Ascending aorta (tissue), 2 donors: ENCODE measurements at regions not wholly inside any gene's neighbourhood (a gene's known extent, or its start where the extent isn't known, plus 50 kb on each side); places are given as distances from the start of the nearest gene placed in this dataset.

ENCODE experiments used
- DNase-seq, 2 donors: peaks; one replicate each; pipeline ENCODE4 v3.0.0-alpha.2; 2019; ENCODE audit warnings: low spot score in 2 of 2
- H3K27ac ChIP-seq, 2 donors: fragments of 200-600 bp; sonication (generic); one replicate each; pipeline ENCODE4 v1.5.1; 2016 to 2017; ENCODE audit warnings: mild to moderate bottlenecking in 1 of 2
- H3K27me3 ChIP-seq: fragments of 200-600 bp; sonication (generic); one replicate; pipeline ENCODE4 v1.5.1; 2017
- H3K36me3 ChIP-seq, 2 donors: fragments of 200-600 bp; sonication (generic); one replicate each; pipeline ENCODE4 v1.5.1; 2016
- H3K4me1 ChIP-seq, 2 donors: fragments of 200-600 bp; sonication (generic); one replicate each; pipeline ENCODE4 v1.5.1; 2016 to 2017; ENCODE audit warnings: mild to moderate bottlenecking in 1 of 2
- H3K4me3 ChIP-seq, 2 donors: fragments of 200-600 bp; sonication (generic); one replicate each; pipeline ENCODE4 v1.5.1; 2016 to 2017; ENCODE audit warnings: mild to moderate bottlenecking in 1 of 2
- H3K9me3 ChIP-seq, 2 donors: fragments of 200-600 bp; sonication (generic); one replicate each; pipeline ENCODE4 v1.5.1; 2016
- intact Hi-C: fragments of 100-400 bp; cut with DNase I; formaldehyde crosslinking; loops from one replicate; pipeline ENCODE4 v1.15.1; 2023
- TF ChIP-seq, protein P1 (sequence below), 3 experiments: fragments of 200-600 bp in 2 of 3; fragments of 450-650 bp in 1 of 3; sonication (generic) in 2 of 3; IDR thresholded peaks; one replicate each; pipeline ENCODE4 v1.5.1; 2016 to 2019; ENCODE audit warnings: antibody characterized with exemption in 3 of 3, mild to moderate bottlenecking in 1 of 3, moderate library complexity in 1 of 3

DNA sequence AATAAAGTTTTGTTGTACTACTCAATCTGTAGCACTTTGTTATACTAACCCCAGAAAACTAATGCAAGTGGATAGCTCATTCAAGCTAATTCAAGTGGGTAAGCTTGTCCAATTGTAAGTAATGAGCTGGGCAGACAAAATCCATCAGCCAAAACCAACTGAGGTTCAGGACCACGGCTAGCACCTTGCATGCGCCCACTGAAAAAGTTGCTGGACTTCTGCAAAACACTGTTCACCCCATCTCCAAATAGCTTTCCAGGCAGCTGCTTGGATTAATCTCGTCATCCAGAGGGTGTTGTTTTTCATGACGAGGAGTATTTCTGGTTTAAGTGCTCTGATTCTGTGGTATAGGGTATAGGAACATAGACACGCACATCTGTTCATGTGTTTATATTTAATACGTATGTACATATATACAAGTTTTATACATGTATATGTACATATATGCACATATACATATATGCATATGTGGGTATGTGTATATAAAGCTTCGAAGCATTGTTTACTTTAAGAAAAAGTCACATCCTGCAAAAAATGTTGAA, 307.5 kb downstream of the GALR1 start:
- TF ChIP-seq, protein P1, sequence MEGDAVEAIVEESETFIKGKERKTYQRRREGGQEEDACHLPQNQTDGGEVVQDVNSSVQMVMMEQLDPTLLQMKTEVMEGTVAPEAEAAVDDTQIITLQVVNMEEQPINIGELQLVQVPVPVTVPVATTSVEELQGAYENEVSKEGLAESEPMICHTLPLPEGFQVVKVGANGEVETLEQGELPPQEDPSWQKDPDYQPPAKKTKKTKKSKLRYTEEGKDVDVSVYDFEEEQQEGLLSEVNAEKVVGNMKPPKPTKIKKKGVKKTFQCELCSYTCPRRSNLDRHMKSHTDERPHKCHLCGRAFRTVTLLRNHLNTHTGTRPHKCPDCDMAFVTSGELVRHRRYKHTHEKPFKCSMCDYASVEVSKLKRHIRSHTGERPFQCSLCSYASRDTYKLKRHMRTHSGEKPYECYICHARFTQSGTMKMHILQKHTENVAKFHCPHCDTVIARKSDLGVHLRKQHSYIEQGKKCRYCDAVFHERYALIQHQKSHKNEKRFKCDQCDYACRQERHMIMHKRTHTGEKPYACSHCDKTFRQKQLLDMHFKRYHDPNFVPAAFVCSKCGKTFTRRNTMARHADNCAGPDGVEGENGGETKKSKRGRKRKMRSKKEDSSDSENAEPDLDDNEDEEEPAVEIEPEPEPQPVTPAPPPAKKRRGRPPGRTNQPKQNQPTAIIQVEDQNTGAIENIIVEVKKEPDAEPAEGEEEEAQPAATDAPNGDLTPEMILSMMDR (IDR thresholded peaks at IDR 0.05): no peak
- Histone ChIP-seq H3K27ac (no peak overlapping the region), H3K9me3 (no peaks in the 10 kb centered on the region), H3K4me3 (no peak overlapping the region), H3K27me3 (no peaks in the 10 kb centered on the region), H3K36me3 (no peaks in the 10 kb centered on the region), H3K4me1 (no peaks in the 10 kb centered on the region)
- DNase-seq: no peak
- intact Hi-C loops: no loop called here

DNA sequence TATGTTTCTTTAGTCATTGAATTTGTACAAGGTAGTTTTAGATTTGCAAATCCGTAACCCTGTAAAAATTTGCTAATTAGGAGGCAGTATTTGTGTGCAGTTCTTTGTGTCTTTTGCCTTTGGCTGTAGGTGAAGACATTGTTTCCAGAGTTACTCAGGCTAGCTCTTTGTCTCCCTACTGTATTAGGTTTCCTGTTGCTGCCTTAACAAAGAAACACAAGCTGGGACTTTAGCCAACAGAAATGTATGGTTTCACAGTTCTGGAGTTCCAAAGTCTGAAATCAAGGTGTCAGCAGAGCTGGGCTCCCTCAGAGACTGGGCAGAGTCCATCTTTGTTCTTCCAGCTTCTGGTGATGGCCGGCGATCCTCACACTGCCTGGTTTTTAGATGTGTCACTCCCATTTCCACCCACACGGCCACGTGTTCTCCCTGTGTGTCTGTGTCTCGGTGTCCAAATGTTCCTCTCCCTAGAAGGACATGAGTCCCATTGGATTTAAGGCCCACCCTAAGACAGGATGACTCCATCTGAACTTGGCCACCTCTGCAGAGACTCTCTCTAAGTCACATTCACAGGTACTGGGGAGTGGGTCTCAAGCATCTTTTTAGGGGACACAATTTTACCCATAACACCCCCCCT, 309.7 kb downstream of the GALR1 start:
- Histone ChIP-seq H3K27ac (no peak overlapping the region), H3K4me3 (no peak overlapping the region), H3K36me3 (no peaks in the 10 kb centered on the region), H3K4me1 (no peaks in the 10 kb centered on the region), H3K27me3 (no peaks in the 10 kb centered on the region), H3K9me3 (no peaks in the 10 kb centered on the region)
- TF ChIP-seq, protein P1 (IDR thresholded peaks at IDR 0.05): no peak
- intact Hi-C loops: no loop called here
- DNase-seq: no peak

DNA sequence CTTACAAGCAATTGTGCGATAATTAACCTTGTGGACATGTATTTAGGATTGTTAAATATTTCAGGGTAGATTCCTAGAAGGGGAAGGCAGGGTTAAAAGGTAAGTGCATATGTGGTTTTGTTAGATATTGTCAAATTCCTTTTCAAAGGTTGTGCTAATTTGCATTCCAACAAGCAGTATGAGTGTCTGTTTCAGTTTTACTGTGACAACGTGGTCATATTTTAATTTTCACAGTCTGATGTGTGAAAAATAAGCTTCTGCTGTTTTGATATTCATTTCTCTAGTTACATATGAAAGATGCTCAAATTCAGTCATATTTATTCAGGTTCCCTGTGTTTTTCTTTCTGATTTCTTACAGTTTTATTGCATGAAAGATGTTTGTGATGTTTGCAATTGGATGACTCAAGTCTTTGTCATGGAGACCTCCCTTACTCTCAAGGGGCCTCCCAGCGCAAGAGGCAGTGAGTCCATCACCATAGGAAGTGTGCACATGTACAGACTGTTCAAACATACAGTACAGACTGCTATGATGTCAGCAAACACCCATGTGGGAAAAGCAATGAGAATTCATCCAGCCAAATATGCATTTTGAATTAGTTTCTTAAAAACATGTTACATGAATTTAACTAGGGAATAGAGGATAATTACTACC, 310.8 kb downstream of the GALR1 start:
- Histone ChIP-seq H3K4me1 (no peaks in the 10 kb centered on the region), H3K9me3 (no peaks in the 10 kb centered on the region), H3K27ac (no peak overlapping the region), H3K27me3 (no peaks in the 10 kb centered on the region), H3K4me3 (no peak overlapping the region), H3K36me3 (no peaks in the 10 kb centered on the region)
- TF ChIP-seq, protein P1 (IDR thresholded peaks at IDR 0.05): no peak
- intact Hi-C loops: no loop called here
- no peak for DNase-seq

GRCh38 chr18:77566604-77567003, 317.0 kb downstream of the GALR1 start:
- Histone ChIP-seq H3K36me3 (no peaks in the 10 kb centered on the region), H3K4me1 (no peaks in the 10 kb centered on the region), H3K27ac (no peak overlapping the region), H3K4me3 (no peak overlapping the region), H3K27me3 (no peaks in the 10 kb centered on the region), H3K9me3 (no peaks in the 10 kb centered on the region)
- intact Hi-C loops: no loop called here
- no peak for DNase-seq
- TF ChIP-seq, protein P1 (IDR thresholded peaks at IDR 0.05): no peak

DNA sequence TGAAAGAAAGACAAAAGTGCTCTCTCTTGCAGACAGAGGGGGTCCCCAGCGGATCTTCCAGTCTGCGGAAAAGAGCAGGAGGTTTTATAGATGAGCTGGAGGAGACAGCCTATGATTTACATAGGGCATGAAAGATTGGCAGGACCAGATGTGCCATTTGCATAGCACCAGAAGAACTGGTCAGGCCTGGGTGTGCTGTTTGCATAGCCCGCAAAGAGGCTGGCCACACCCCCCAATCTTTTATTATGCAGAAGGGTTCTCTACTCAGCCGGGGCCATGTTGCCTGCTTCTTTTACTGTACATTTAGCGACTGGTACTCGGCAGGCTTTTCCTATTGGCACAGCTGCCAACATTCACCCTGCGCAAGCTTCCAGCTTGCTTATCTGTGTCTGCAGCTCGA, 317.6 kb downstream of the GALR1 start:
- TF ChIP-seq, protein P1 (IDR thresholded peaks at IDR 0.05): no peak

More for the DNA sequence above, 317.6 kb downstream of the GALR1 start:
- Histone ChIP-seq H3K9me3 (no peaks in the 10 kb centered on the region), H3K27ac (no peak overlapping the region), H3K4me1 (no peaks in the 10 kb centered on the region), H3K4me3 (no peak overlapping the region), H3K27me3 (no peaks in the 10 kb centered on the region), H3K36me3 (no peaks in the 10 kb centered on the region)
- no peak for DNase-seq
- intact Hi-C loops: no loop called here
